H4 (cell line): ENCODE measurements at regions not wholly inside any gene's neighbourhood (a gene's known extent, or its start where the extent isn't known, plus 50 kb on each side); places are given as distances from the start of the nearest gene placed in this dataset.
"Not testable (repeated sequence)": the region's sequence is repeated elsewhere in the genome, so short reads cannot be mapped to it uniquely, and the experiment has no call there.

Source experiments
- DNase-seq: peaks from one replicate; pipeline ENCODE4 v3.0.0-alpha.2; 2015; ENCODE audit warnings: low spot score

- no peak for DNase-seq
Measured at GRCh38 chr12:69028941-69029729, 96.2 kb upstream of the CPM start.

DNA sequence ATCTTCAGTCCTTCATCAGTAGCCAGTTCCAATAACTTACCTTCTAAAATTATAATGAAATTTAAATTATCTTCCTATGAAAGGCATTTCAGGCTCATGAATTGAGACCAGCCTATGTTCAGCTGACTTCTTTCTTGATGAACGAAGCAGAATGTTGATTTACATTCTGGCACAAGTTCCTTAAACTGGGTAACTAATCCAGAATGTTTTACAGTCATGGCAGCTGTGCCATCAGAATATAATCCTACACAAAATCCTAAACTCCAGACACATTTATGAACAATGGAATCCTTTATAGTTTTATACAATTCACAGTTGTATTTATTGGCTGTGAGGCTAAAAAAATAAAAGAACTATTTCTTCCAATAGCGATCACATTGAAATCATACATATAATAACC, 97.3 kb upstream of the CPM start:
- no peak for DNase-seq

GRCh38 chr12:69036533-69036932, 103.6 kb upstream of the CPM start:
- DNase-seq = no peak

DNA sequence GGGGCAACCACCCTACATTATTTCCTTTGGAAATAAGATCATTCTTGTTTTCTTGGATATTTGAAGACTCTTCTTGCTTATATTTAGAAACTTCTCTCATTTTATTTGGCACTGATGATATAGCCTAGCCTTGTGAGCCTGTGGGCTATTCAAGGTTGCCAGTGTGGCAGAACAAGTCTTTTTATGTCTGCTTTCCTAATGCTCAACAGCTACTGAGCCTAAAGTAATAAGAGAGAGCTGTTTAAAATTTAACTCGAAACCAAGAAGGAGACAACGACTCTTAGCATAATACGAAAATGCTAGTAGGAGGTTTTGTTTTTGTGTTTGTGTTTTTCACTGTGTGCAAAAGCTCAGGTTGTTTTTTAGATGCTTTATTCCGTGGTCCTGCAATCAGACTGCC, 104.0 kb upstream of the CPM start:
- no peak for DNase-seq

DNA sequence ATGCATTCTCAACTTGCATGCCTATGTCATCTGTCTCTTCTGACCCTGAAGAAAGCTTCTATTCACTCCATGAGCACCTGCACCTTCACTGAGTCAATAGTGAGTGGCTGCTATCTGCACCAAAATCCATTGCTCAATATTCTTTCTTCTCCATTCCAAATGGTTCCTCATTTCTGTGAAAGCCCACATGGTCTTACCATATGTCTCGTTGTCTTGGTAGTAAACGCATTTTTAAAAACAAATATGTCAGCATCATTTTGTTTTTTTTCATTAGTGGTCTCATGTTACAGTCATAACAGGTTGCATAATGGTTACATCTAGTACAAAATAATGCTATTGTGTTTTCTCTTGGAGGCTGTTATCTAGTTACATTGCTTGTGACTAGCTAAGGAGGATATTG, 106.9 kb upstream of the CPM start:
- no peak for DNase-seq

GRCh38 chr12:69042557-69042956, 109.6 kb upstream of the CPM start:
- DNase-seq = no peak

GRCh38 chr12:69042970-69043369, 110.0 kb upstream of the CPM start:
- no peak for DNase-seq

- no peak for DNase-seq
Measured at GRCh38 chr12:69044887-69045286, 111.9 kb upstream of the CPM start.

DNA sequence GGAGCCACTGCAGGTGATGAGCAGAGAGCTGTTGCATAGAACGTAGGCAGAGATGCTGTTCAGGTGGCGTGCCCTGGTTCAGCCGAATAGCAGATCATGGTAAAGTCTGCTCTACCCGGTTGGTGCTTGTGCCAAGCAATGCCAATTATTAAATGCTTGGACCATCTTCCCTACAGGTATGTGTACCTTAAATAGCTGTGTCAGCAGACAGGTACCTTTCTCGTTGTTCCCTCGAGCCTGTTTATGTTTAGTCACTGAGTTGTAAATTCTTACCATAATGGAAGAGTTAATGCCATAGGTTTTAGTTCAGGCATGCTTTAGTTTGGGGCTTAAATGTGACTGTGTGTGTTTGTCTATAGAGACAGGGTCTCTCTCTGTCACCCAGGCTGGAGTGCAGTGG, 112.5 kb upstream of the CPM start:
- no peak for DNase-seq

GRCh38 chr12:69046363-69046762, 113.4 kb upstream of the CPM start:
- no peak for DNase-seq

DNA sequence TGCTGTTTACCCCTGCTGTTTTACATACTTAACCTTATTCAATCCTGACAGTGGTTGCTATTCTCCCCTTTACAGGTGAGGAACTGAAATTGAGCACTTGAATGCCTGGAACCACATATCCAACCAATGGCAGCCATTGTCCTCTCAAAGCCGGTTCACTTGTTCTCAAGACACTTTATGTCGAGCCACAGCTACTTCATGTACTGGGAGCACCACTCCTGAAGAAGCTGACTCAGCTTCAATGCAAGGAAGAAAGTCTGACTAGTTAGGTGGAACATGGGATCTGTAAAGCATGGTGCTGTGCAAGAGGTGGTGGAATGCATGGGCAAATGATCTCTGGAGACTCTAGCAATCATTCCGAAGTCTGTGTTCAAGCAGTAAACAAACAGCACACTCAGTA, 113.9 kb upstream of the CPM start:
- DNase-seq = no peak

- no peak for DNase-seq
Measured at GRCh38 chr12:69047990-69048389, 115.0 kb upstream of the CPM start.

DNA sequence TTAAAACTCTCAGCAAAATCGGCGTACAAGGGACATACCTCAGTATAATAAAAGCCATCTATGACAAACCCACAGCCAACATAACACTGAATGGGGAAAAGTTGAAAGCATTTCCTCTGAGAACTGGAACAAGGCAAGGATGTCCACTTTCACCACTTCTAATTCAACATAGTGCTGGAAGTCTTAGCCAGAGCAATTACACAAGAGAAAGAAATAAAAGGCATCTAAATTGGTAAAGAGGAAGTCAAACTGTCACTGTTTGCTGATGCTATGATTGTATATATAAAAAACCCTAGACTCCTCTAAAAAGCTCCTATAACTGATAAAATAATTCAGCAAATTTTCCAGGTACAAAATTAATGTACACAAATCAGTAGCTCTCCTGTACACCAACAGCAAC, 116.9 kb upstream of the CPM start:
- DNase-seq = not testable (repeated sequence)

DNA sequence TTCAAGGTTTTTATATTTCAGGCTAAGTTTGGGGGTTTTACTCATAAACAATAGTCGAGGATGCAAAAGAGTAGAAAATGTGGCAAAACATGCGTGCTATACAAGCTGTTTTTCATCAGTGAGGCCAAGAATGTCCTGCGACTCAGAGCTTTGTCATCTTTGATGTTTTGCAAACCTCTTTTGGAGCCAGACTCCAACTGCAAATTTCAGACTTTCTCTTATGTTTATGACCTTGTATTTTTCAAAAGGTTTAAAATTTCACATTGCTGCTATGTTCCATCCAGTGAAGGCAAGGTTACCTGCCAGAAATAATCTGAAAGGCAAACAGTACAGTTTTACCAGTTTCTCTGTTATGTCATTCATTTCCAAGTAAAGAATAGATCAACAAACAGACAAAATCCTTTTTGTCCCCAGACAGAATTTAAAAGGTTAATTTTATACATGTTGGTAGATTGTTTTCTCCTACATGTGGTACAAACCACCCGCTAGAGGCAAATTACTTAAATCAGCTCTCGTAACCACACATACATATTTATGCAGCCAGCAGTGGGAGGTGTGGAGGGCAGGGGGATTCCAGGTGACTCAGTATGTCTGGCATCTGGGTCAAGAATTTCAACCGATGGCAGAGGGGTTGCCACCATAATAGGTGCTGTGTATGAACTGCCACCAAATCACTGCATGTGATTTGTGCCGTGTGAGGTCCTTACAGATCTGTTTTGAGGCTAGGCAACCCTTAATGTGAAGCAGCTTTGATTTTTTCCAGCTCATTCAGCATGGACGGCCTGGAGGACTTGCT, 119.8 kb upstream of the CPM start:
- DNase-seq = peak; percentile 87

DNA sequence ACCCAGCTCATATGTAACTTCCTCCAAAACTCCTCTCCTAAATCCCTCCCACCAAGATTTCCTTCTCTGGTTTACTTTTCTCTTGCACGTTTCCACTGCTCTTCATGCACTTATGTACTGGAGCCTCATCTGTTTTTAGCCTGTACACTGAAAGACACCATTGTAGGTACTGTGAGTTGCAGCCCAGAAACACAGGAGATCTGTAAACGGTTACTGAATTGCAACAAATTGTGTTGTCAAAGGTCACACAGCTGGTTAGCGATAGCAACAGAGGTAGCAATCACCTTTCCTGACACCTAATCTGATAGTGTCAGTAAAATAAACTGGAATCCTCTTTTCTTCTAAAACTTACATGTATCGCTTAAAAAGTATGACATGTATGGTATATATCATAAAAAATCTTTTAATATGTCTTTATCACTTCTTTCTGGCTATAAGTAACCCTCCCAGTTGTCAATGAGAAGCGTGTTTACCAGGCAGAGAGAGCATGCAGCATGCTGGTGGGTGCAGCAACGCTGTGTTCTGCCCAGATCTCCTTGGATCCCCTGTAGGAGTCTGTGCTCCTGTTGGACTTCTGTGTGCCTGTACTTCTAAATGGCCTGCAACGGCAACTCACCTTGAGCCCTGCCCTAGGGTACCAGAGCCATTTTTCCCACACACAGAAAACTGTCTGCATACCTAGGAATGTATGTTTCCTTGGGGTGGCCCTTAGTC, 121.5 kb upstream of the CPM start:
- DNase-seq = no peak

DNA sequence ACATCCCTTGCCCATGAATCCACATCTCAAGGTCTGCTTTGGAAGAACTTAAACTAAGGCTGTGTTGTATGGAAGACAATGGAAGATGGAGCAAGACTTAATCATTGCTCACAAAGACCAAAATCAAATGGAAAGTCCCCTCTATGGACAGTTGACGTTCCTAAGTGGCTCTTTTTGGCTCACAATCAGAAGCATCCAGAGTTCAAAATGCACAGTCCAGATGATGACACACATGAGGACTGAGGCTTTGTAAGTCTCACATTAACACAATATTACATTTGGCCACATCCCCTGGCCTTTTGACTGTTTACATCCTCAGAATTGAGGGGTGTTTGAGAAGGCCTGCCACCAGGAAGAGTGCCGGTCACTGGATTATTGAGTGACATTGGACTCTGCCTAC, 122.3 kb upstream of the CPM start:
- DNase-seq = no peak

GRCh38 chr12:69055706-69056105, 122.7 kb upstream of the CPM start:
- no peak for DNase-seq

- DNase-seq = no peak
Measured at GRCh38 chr12:69056743-69057515, 124.0 kb upstream of the CPM start.

DNA sequence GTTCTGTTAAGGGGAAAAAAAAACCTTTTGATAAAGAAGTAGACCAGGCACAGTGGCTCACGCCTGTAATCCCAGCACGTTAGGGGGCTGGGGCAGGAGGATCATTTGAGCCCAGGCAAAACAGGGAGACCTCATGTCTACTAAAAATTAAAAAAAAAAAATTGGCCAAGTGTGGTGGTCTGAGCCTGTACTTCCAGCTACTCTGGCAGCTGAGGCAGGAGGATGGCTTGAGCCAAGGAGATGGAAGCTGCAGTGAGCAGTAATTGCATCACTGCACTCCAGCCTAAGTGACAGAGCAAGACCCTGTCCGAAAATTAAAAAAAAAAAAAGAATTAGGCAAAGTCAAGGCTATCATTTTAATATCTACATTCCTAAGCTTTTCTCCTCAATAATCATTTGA, 124.8 kb upstream of the CPM start:
- DNase-seq = no peak

GRCh38 chr12:69059465-69060457, 126.8 kb upstream of the CPM start:
- peak; percentile 54 for DNase-seq

DNA sequence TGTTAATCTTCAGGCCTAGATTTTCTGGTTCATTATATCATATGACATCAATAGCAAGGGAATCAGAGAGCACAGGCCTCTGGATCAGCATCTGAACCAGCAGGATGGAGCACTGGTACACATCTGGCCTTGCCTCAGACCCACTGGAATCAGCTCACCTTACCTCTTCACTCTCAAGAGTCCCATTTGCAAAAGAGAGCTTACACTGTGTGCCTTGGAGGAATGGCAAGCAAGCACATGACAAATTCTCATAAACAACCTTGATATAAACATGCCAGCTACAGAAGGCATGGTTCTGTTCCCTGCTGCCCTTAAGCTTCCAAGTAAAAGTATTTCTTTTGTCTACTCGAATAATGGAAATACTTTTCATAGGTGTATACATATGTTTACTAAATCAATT, 128.6 kb upstream of the CPM start:
- no peak for DNase-seq
